ENCODE measurements at regions not wholly inside any gene's neighbourhood (a gene's known extent, or its start where the extent isn't known, plus 50 kb on each side); places are given as distances from the start of the nearest gene placed in this dataset.
"Not testable (repeated sequence)": the region's sequence is repeated elsewhere in the genome, so short reads cannot be mapped to it uniquely, and the experiment has no call there.

GRCh38 chr3:25945836-25946235 is 155.9 kb downstream of the OXSM start:
- DNase-seq = no peak

GRCh38 chr3:25952133-25952532 is 162.2 kb downstream of the OXSM start:
- DNase-seq = no peak

GRCh38 chr3:25957026-25957425 is 167.1 kb downstream of the OXSM start:
- no peak for DNase-seq

GRCh38 chr3:25960776-25961175 is 170.9 kb downstream of the OXSM start:
- no peak for DNase-seq

- DNase-seq = no peak
Observed at GRCh38 chr3:25962255-25962654, 172.4 kb downstream of the OXSM start.

GRCh38 chr3:25964141-25964540 is 174.3 kb downstream of the OXSM start:
- DNase-seq = no peak

GRCh38 chr3:25967385-25967784 is 177.5 kb downstream of the OXSM start:
- no peak for DNase-seq

GRCh38 chr3:25971736-25972135 is 181.8 kb downstream of the OXSM start:
- no peak for DNase-seq

GRCh38 chr3:25973122-25973521 is 183.2 kb downstream of the OXSM start:
- DNase-seq = no peak

GRCh38 chr3:25982756-25983155 is 192.9 kb downstream of the OXSM start:
- DNase-seq = no peak

- DNase-seq = no peak
Observed at GRCh38 chr3:25985621-25986020, 195.7 kb downstream of the OXSM start.

GRCh38 chr3:25992606-25993005 is 202.7 kb downstream of the OXSM start:
- DNase-seq = no peak

GRCh38 chr3:26004172-26004571 is 214.3 kb downstream of the OXSM start:
- DNase-seq = no peak

GRCh38 chr3:26011276-26011675 is 221.4 kb downstream of the OXSM start:
- DNase-seq = no peak

GRCh38 chr3:26012241-26012745 is 222.4 kb downstream of the OXSM start:
- DNase-seq = no peak

GRCh38 chr3:26015752-26016151 is 225.9 kb downstream of the OXSM start:
- no peak for DNase-seq

- DNase-seq = peak; percentile 30
Observed at GRCh38 chr3:26018889-26019288, 229.0 kb downstream of the OXSM start.

GRCh38 chr3:26024206-26024605 is 234.3 kb downstream of the OXSM start:
- not testable (repeated sequence) for DNase-seq

GRCh38 chr3:26029321-26029720 is 239.4 kb downstream of the OXSM start:
- no peak for DNase-seq

GRCh38 chr3:26042126-26042525 is 252.2 kb downstream of the OXSM start:
- DNase-seq = not testable (repeated sequence)

- no peak for DNase-seq
Observed at GRCh38 chr3:26049951-26050350, 260.1 kb downstream of the OXSM start.

- DNase-seq = no peak
Observed at GRCh38 chr3:26050776-26051175, 260.9 kb downstream of the OXSM start.

GRCh38 chr3:26058901-26059321 is 269.0 kb downstream of the OXSM start:
- DNase-seq = peak; percentile 73

GRCh38 chr3:26061947-26062346 is 272.1 kb downstream of the OXSM start:
- DNase-seq = no peak

GRCh38 chr3:26064297-26064696 is 274.4 kb downstream of the OXSM start:
- DNase-seq = no peak
